Left lung (tissue), 4 donors: ENCODE measurements at regions not wholly inside any gene's neighbourhood (a gene's known extent, or its start where the extent isn't known, plus 50 kb on each side); places are given as distances from the start of the nearest gene placed in this dataset.

ENCODE experiments used
- ATAC-seq: fragments of 200-7000 bp; cut with Tn5 transposase; one replicate; pipeline ENCODE4 v1.9.1; 2020; ENCODE audit warnings: moderate library complexity
- DNase-seq, 4 donors: peaks; one replicate each; pipeline ENCODE4 v3.0.0-alpha.2; 2013 to 2020
- H3K27ac ChIP-seq, 2 donors: fragments of 200-600 bp; sonication (generic) in 1 of 2; one replicate each; pipeline versions ENCODE4 v1.5.0 to v1.8.0; 2020 to 2021
- H3K27me3 ChIP-seq, 2 donors: fragments of 200-600 bp; sonication (generic) in 1 of 2; one replicate each; pipeline versions ENCODE4 v1.5.0 to v1.8.0; 2020 to 2021
- H3K36me3 ChIP-seq, 2 donors: fragments of 200-600 bp; sonication (generic) in 1 of 2; one replicate each; pipeline versions ENCODE4 v1.5.0 to v1.8.0; 2020 to 2021
- H3K4me1 ChIP-seq, 2 donors: fragments of 200-600 bp; one replicate each; pipeline ENCODE4 v1.8.0; 2021
- H3K4me3 ChIP-seq, 2 donors: fragments of 200-600 bp; sonication (generic) in 1 of 2; one replicate each; pipeline versions ENCODE4 v1.5.0 to v1.8.0; 2020 to 2021; ENCODE audit warnings: mild to moderate bottlenecking in 1 of 2
- H3K9me3 ChIP-seq, 2 donors: fragments of 200-600 bp; sonication (generic) in 1 of 2; one replicate each; pipeline versions ENCODE4 v1.5.0 to v1.8.0; 2020 to 2021
- intact Hi-C, 2 donors: fragments of 100-400 bp; cut with DNase I; formaldehyde crosslinking; loops; one replicate each; pipeline versions ENCODE4 v1.11.2 to v1.14.2; 2022
- TF ChIP-seq, protein P1 (sequence below), 2 donors: fragments of 200-600 bp; sonication (generic) in 1 of 2; IDR thresholded peaks; one replicate each; pipeline versions ENCODE4 v1.5.0 to v1.8.0; 2021; ENCODE audit warnings: antibody characterized with exemption in 2 of 2
- donor health status: DM: no; HTN: yes; CAD: no.
- donor health status: DM: no; HTN: no; CAD: no.

DNA sequence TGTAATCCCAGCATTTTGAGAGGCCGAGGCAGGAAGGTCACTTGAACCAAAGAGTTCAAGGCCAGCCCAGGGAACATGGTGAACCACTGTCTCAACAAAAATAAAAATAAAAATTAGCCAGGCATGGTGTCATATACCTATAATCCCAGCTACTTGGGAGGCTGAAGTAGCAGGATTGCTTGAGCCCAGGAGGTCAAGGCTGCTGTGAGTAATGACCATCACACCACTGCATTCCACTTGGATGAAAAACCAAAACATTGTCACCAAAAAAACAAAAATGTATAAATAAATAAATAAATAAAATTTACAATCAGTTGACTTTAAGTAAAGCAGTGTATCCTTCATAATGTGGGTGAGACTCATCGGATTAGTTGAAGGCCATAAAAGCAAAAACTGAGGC, 541.4 kb downstream of the CSNK1G3 start:
- no peaks in the 10 kb centered on the region for H3K27me3 ChIP-seq
- H3K9me3 ChIP-seq, result no peaks in the 10 kb centered on the region
- no peak overlapping the region for H3K4me3 ChIP-seq
- intact Hi-C loops, result no loop called here
- ATAC-seq, result no peak
- H3K36me3 ChIP-seq, result no peaks in the 10 kb centered on the region
- H3K4me1 ChIP-seq, result peaks cover 11 to 13% of the 10 kb centered on the region in 2 donors
- TF ChIP-seq, protein P1, sequence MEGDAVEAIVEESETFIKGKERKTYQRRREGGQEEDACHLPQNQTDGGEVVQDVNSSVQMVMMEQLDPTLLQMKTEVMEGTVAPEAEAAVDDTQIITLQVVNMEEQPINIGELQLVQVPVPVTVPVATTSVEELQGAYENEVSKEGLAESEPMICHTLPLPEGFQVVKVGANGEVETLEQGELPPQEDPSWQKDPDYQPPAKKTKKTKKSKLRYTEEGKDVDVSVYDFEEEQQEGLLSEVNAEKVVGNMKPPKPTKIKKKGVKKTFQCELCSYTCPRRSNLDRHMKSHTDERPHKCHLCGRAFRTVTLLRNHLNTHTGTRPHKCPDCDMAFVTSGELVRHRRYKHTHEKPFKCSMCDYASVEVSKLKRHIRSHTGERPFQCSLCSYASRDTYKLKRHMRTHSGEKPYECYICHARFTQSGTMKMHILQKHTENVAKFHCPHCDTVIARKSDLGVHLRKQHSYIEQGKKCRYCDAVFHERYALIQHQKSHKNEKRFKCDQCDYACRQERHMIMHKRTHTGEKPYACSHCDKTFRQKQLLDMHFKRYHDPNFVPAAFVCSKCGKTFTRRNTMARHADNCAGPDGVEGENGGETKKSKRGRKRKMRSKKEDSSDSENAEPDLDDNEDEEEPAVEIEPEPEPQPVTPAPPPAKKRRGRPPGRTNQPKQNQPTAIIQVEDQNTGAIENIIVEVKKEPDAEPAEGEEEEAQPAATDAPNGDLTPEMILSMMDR (IDR thresholded peaks at IDR 0.05), result no peak
- no peak overlapping the region for H3K27ac ChIP-seq
- no peak for DNase-seq

DNA sequence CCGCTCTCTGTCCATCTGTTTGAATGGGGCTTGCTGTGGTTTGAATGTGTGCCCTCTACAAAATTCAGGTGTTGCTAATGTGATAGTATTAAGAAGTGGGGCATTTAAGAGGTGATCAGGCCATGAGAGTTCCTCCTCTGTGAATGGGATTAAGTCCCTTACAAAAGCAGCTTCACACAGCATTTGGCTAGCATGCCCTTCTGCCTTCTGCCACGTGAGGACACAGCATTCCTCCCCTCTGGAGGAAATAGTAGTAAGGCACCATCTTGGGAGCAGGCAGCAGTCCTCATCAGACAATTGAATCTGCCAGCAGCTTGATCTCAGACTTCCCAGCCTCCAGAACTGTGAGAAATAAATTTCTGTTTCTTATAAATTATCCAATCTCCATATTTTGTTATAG, 540.2 kb downstream of the CSNK1G3 start:
- H3K27me3 ChIP-seq, result no peaks in the 10 kb centered on the region
- ATAC-seq, result no peak
- intact Hi-C loops, result no loop called here
- TF ChIP-seq, protein P1 (IDR thresholded peaks at IDR 0.05), result no peak
- DNase-seq, result no peak
- H3K9me3 ChIP-seq, result no peaks in the 10 kb centered on the region
- no peak overlapping the region for H3K27ac ChIP-seq
- H3K4me1 ChIP-seq, result peaks cover 5 to 6% of the 10 kb centered on the region in 2 donors
- H3K4me3 ChIP-seq, result no peak overlapping the region
- H3K36me3 ChIP-seq, result no peaks in the 10 kb centered on the region

DNA sequence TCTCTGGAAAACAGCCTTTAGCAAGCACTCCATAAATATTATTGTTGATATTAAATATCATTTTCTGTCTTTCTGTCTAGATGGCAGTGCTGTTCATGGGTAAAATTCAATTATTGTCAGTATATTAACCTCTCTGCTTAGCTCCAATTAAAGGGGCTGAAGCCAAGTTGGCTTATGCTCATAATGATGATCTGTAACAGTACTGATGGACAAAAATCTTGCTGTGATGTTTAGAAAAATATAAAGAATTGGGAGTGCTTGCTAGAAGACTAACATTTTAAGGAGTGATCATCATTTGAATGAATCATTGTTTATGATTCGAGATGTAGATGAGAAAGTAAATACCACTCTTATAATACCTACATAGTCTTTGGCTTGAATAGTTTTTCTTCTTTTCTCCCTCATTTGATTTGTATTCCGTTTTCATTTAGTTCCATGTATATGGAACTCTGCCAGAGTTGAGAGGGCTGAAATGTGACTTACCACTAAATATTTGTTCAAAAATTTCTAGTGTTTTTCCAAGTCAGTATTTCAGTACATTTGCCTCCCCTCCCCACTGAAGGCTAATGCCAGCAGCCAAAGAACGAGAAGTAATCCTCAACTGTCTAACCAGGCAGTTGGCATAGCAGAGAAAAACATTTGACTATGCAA, 538.3 kb downstream of the CSNK1G3 start:
- Histone ChIP-seq H3K27me3 (no peaks in the 10 kb centered on the region), H3K4me1 (no peaks in the 10 kb centered on the region), H3K27ac (no peak overlapping the region), H3K9me3 (no peaks in the 10 kb centered on the region), H3K36me3 (no peaks in the 10 kb centered on the region), H3K4me3 (no peak overlapping the region)
- no peak for ATAC-seq
- TF ChIP-seq, protein P1 (IDR thresholded peaks at IDR 0.05), result no peak
- DNase-seq, result peak in 1 of 4 donors; percentile 73
- intact Hi-C loops, result no loop called here

DNA sequence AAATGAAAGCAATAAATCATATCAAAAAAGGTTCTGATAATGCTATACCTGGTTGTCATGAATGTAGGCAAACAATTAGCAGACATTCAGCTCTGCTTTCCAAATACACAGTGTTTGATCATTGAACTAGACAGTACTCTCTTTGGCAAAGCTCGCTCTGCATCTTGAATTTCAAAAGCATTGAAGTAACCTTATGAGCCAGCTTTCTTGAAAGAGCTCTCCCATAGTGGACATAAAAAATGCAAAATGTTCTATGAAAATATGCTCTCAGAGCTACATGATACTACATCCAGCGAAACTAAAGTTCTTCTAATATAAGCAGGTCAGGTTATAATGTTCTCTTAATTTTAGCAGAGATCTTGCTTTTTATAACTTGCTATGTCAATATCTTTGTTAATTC, 533.4 kb downstream of the CSNK1G3 start:
- H3K27ac ChIP-seq, result no peak overlapping the region
- no peak for DNase-seq
- H3K9me3 ChIP-seq, result no peaks in the 10 kb centered on the region
- intact Hi-C loops, result no loop called here
- TF ChIP-seq, protein P1 (IDR thresholded peaks at IDR 0.05), result no peak
- H3K4me1 ChIP-seq, result no peaks in the 10 kb centered on the region
- H3K4me3 ChIP-seq, result no peak overlapping the region
- no peaks in the 10 kb centered on the region for H3K36me3 ChIP-seq
- ATAC-seq, result no peak
- H3K27me3 ChIP-seq, result no peaks in the 10 kb centered on the region

DNA sequence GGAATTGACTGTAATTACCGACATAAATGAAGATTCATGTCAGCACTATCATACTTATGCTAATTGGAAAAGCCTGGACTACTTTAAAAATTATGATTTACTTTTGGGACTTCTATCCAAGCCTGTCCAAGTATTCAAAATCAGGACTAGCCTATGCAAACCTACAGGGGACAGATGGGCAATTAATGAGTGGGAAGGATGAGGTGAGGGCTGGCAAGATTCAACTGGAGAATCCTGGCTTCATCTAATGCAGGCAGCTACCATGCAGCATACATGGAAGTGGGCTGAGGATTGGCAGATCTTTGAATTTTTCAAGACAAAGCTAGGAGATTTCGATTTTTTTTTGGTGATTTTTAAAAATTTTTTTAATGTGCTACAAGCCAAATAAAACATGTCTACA, 532.6 kb downstream of the CSNK1G3 start:
- Histone ChIP-seq H3K4me1 (no peaks in the 10 kb centered on the region), H3K27ac (no peak overlapping the region), H3K36me3 (no peaks in the 10 kb centered on the region), H3K4me3 (no peak overlapping the region), H3K27me3 (no peaks in the 10 kb centered on the region), H3K9me3 (no peaks in the 10 kb centered on the region)
- DNase-seq (no peak), ATAC-seq (no peak)
- intact Hi-C loops, result no loop called here
- TF ChIP-seq, protein P1 (IDR thresholded peaks at IDR 0.05), result no peak
